ENCODE measurements at regions not wholly inside any gene's neighbourhood (a gene's known extent, or its start where the extent isn't known, plus 50 kb on each side); places are given as distances from the start of the nearest gene placed in this dataset.

- H2AFZ ChIP-seq (ENCODE audit: low read length): no peak overlapping the region
- no peak overlapping the region for H3K27ac ChIP-seq (ENCODE audit: low read length)
- no peaks in the 10 kb centered on the region for H3K4me1 ChIP-seq (ENCODE audit: insufficient read depth, low read length)
- H3K27me3 ChIP-seq (ENCODE audit: low read length): no peaks in the 10 kb centered on the region
- intact Hi-C loops (cut with micrococcal nuclease): no loop called here
- no peaks in the 10 kb centered on the region for H3F3A ChIP-seq (ENCODE audit: low read length, unreplicated experiment)
- H3K4me3 ChIP-seq (ENCODE audit: low read length): no peak overlapping the region
- no peaks in the 10 kb centered on the region for H3K9me2 ChIP-seq (replicated peaks; ENCODE audit: low read length)
- H3K36me3 ChIP-seq (ENCODE audit: low read depth, low read length): no peaks in the 10 kb centered on the region
- no peak overlapping the region for H3K4me2 ChIP-seq (ENCODE audit: low read length)
- no peak for DNase-seq
- ATAC-seq: no peak
- BruUV-seq (replicated peaks): no TSS peak
- no peaks in the 10 kb centered on the region for H4K20me1 ChIP-seq (ENCODE audit: low read length)
- no peaks in the 10 kb centered on the region for H3K9me3 ChIP-seq (ENCODE audit: low read length)
- no peak overlapping the region for H3K9ac ChIP-seq (ENCODE audit: low read length)
- CTCF ChIA-PET: no interaction called here
- POLR2A ChIA-PET (ENCODE audit: unreplicated experiment): no interaction called here
- TF ChIP-seq EZH2 (IDR thresholded peaks at IDR 0.05; ENCODE audit: low read length, unreplicated experiment) (no peak), EZH2phosphoT487 (IDR thresholded peaks at IDR 0.05; ENCODE audit: borderline replicate concordance, low read length) (no peak), CTCF (conservative IDR thresholded peaks at IDR 0.05; ENCODE audit: low read depth, low read length) (no peak)
- H3K79me2 ChIP-seq (ENCODE audit: low read length): no peaks in the 10 kb centered on the region
Observed at GRCh38 chr18:64416990-64417389, 268.1 kb upstream of the LINC00305 start.

GRCh38 chr18:64415218-64415617 lies 266.3 kb upstream of the LINC00305 start:
- POLR2A ChIA-PET (ENCODE audit: unreplicated experiment): no interaction called here
- DNase-seq: no peak

GRCh38 chr18:64410685-64411084 lies 261.8 kb upstream of the LINC00305 start:
- Histone ChIP-seq H3F3A (ENCODE audit: low read length, unreplicated experiment) (no peaks in the 10 kb centered on the region), H3K4me1 (ENCODE audit: insufficient read depth, low read length) (no peaks in the 10 kb centered on the region), H3K9me2 (replicated peaks; ENCODE audit: low read length) (no peaks in the 10 kb centered on the region), H3K9ac (ENCODE audit: low read length) (no peak overlapping the region), H3K79me2 (ENCODE audit: low read length) (no peaks in the 10 kb centered on the region), H3K27me3 (ENCODE audit: low read length) (no peaks in the 10 kb centered on the region), H3K27ac (ENCODE audit: low read length) (no peak overlapping the region), H3K36me3 (ENCODE audit: low read depth, low read length) (no peaks in the 10 kb centered on the region), H2AFZ (ENCODE audit: low read length) (no peak overlapping the region), H3K9me3 (ENCODE audit: low read length) (no peaks in the 10 kb centered on the region), H4K20me1 (ENCODE audit: low read length) (no peaks in the 10 kb centered on the region), H3K4me3 (ENCODE audit: low read length) (no peak overlapping the region), H3K4me2 (ENCODE audit: low read length) (no peak overlapping the region)
- DNase-seq (no peak), ATAC-seq (no peak)
- POLR2A ChIA-PET (ENCODE audit: unreplicated experiment): no interaction called here
- intact Hi-C loops (cut with micrococcal nuclease): no loop called here
- no TSS peak for BruUV-seq (replicated peaks)
- CTCF ChIA-PET: interaction anchor here (0.6 kb wide), 1 partner anchor 262 kb away, joined by 3 read pairs; no protein-coding TSS in a partner anchor
- TF ChIP-seq EZH2phosphoT487 (IDR thresholded peaks at IDR 0.05; ENCODE audit: borderline replicate concordance, low read length) (no peak), EZH2 (IDR thresholded peaks at IDR 0.05; ENCODE audit: low read length, unreplicated experiment) (no peak), CTCF (conservative IDR thresholded peaks at IDR 0.05; ENCODE audit: low read depth, low read length) (no peak)

More at GRCh38 chr18:64415218-64415617, 266.3 kb upstream of the LINC00305 start:
- Histone ChIP-seq H3K4me2 (ENCODE audit: low read length) (no peak overlapping the region), H3K36me3 (ENCODE audit: low read depth, low read length) (no peaks in the 10 kb centered on the region), H3K4me1 (ENCODE audit: insufficient read depth, low read length) (no peaks in the 10 kb centered on the region), H3K79me2 (ENCODE audit: low read length) (no peaks in the 10 kb centered on the region), H3K9me2 (replicated peaks; ENCODE audit: low read length) (no peaks in the 10 kb centered on the region), H3K27ac (ENCODE audit: low read length) (no peak overlapping the region), H3F3A (ENCODE audit: low read length, unreplicated experiment) (no peaks in the 10 kb centered on the region), H4K20me1 (ENCODE audit: low read length) (no peaks in the 10 kb centered on the region), H3K9me3 (ENCODE audit: low read length) (no peaks in the 10 kb centered on the region), H2AFZ (ENCODE audit: low read length) (no peak overlapping the region), H3K4me3 (ENCODE audit: low read length) (no peak overlapping the region), H3K27me3 (ENCODE audit: low read length) (no peaks in the 10 kb centered on the region), H3K9ac (ENCODE audit: low read length) (no peak overlapping the region)
- TF ChIP-seq CTCF (conservative IDR thresholded peaks at IDR 0.05; ENCODE audit: low read depth, low read length) (no peak), EZH2 (IDR thresholded peaks at IDR 0.05; ENCODE audit: low read length, unreplicated experiment) (no peak), EZH2phosphoT487 (IDR thresholded peaks at IDR 0.05; ENCODE audit: borderline replicate concordance, low read length) (no peak)
- no peak for ATAC-seq
- intact Hi-C loops (cut with micrococcal nuclease): no loop called here
- CTCF ChIA-PET: no interaction called here
- BruUV-seq (replicated peaks): no TSS peak

Measured in PC-3 (cell line).